Parathyroid adenoma (tissue), 2 donors: ENCODE measurements at regions not wholly inside any gene's neighbourhood (a gene's known extent, or its start where the extent isn't known, plus 50 kb on each side); places are given as distances from the start of the nearest gene placed in this dataset.

Experiments used
- H2AFZ ChIP-seq: fragments of 300-600 bp; sonication (generic); one replicate; pipeline ENCODE4 v1.7.0; 2017; ENCODE audit warnings: antibody characterized with exemption, mild to moderate bottlenecking
- H3K27ac ChIP-seq: fragments of 300-600 bp; sonication (generic); one replicate; pipeline ENCODE4 v1.7.0; 2017
- H3K27me3 ChIP-seq: fragments of 300-600 bp; sonication (generic); one replicate; pipeline ENCODE4 v1.7.0; 2017; ENCODE audit warnings: low read length; ENCODE audit not compliant: control insufficient read depth, insufficient read depth
- H3K36me3 ChIP-seq: fragments of 300-600 bp; sonication (generic); one replicate; pipeline ENCODE4 v1.7.0; 2017; ENCODE audit warnings: low read length; ENCODE audit not compliant: control insufficient read depth, insufficient read depth
- H3K4me1 ChIP-seq: fragments of 300-600 bp; sonication (generic); one replicate; pipeline ENCODE4 v1.7.0; 2017; ENCODE audit warnings: control low read depth
- H3K4me2 ChIP-seq: fragments of 300-600 bp; sonication (generic); one replicate; pipeline ENCODE4 v1.7.0; 2017; ENCODE audit warnings: low read length
- H3K4me3 ChIP-seq: fragments of 300-600 bp; sonication (generic); one replicate; pipeline ENCODE4 v1.7.0; 2017; ENCODE audit warnings: low read depth, low read length
- H3K79me2 ChIP-seq: fragments of 300-600 bp; sonication (generic); one replicate; pipeline ENCODE4 v1.7.0; 2017; ENCODE audit warnings: control low read depth
- H3K9ac ChIP-seq: fragments of 300-600 bp; sonication (generic); one replicate; pipeline ENCODE4 v1.7.0; 2017; ENCODE audit warnings: mild to moderate bottlenecking
- H3K9me3 ChIP-seq: fragments of 300-600 bp; sonication (generic); one replicate; pipeline ENCODE4 v1.7.0; 2017; ENCODE audit warnings: low read length; ENCODE audit not compliant: control insufficient read depth
- CTCF ChIP-seq: fragments of 300-600 bp; sonication (generic); IDR thresholded peaks from one replicate; pipeline ENCODE4 v1.7.0; 2017; ENCODE audit warnings: antibody characterized with exemption, mild to moderate bottlenecking
- donor health status: primary hyperparathyroidism.

DNA sequence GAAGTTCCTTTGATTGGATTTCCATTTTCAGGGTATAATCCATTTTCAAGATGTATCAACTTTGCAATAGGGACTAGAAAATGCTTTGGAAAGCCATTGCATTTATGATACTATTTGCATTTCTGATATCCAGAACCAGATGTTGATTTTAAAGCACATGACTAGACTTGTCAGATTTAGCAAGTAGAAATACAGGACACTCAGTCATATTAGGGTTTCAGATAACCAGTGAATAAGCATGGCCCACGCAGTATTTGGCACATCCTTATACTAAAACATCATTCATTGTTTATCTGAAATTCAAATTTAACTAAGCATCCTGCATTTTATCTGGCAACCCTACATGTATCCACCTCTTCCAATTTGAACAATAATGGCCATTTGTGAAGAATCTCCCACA lies 113.3 kb upstream of the DPT start:
- Histone ChIP-seq H3K4me2 (no peak overlapping the region), H3K9ac (no peak overlapping the region), H3K79me2 (no peaks in the 10 kb centered on the region), H3K4me1 (no peaks in the 10 kb centered on the region), H3K27ac (no peak overlapping the region), H3K4me3 (no peak overlapping the region), H2AFZ (no peak overlapping the region), H3K9me3 (no peaks in the 10 kb centered on the region), H3K36me3 (no peaks in the 10 kb centered on the region), H3K27me3 (no peaks in the 10 kb centered on the region)
- no peak for TF ChIP-seq CTCF

- no peak overlapping the region for H2AFZ ChIP-seq
- no peaks in the 10 kb centered on the region for H3K36me3 ChIP-seq
- H3K27ac ChIP-seq = no peak overlapping the region
- no peaks in the 10 kb centered on the region for H3K9me3 ChIP-seq
- no peak overlapping the region for H3K4me3 ChIP-seq
- no peak for TF ChIP-seq CTCF
- H3K4me2 ChIP-seq = no peak overlapping the region
- no peak overlapping the region for H3K9ac ChIP-seq
- no peaks in the 10 kb centered on the region for H3K4me1 ChIP-seq
- H3K27me3 ChIP-seq = no peaks in the 10 kb centered on the region
- no peaks in the 10 kb centered on the region for H3K79me2 ChIP-seq
These were observed 113.9 kb upstream of the DPT start for GRCh38 chr1:168842916-168843315.

GRCh38 chr1:168843401-168843800 lies 114.4 kb upstream of the DPT start:
- no peaks in the 10 kb centered on the region for H3K4me1 ChIP-seq
- H3K4me3 ChIP-seq = no peak overlapping the region
- H3K36me3 ChIP-seq = no peaks in the 10 kb centered on the region
- no peaks in the 10 kb centered on the region for H3K79me2 ChIP-seq
- no peaks in the 10 kb centered on the region for H3K9me3 ChIP-seq
- no peak overlapping the region for H3K9ac ChIP-seq
- no peak overlapping the region for H3K4me2 ChIP-seq
- H3K27me3 ChIP-seq = no peaks in the 10 kb centered on the region
- no peak overlapping the region for H3K27ac ChIP-seq
- TF ChIP-seq CTCF = no peak
- no peak overlapping the region for H2AFZ ChIP-seq

GRCh38 chr1:168843950-168844349 lies 114.9 kb upstream of the DPT start:
- Histone ChIP-seq H3K36me3 (no peaks in the 10 kb centered on the region), H3K9ac (no peak overlapping the region), H3K79me2 (no peaks in the 10 kb centered on the region), H3K4me2 (no peak overlapping the region), H2AFZ (no peak overlapping the region), H3K4me3 (no peak overlapping the region), H3K27ac (no peak overlapping the region), H3K4me1 (no peaks in the 10 kb centered on the region), H3K9me3 (no peaks in the 10 kb centered on the region), H3K27me3 (no peaks in the 10 kb centered on the region)
- no peak for TF ChIP-seq CTCF

GRCh38 chr1:168845140-168845539 lies 116.1 kb upstream of the DPT start:
- Histone ChIP-seq H3K36me3 (no peaks in the 10 kb centered on the region), H3K79me2 (no peaks in the 10 kb centered on the region), H3K4me1 (no peaks in the 10 kb centered on the region), H3K27me3 (no peaks in the 10 kb centered on the region), H3K9me3 (no peaks in the 10 kb centered on the region), H2AFZ (no peak overlapping the region), H3K9ac (no peak overlapping the region), H3K4me3 (no peak overlapping the region), H3K27ac (no peak overlapping the region), H3K4me2 (no peak overlapping the region)
- no peak for TF ChIP-seq CTCF
